Endodermal cell (in vitro differentiated cells): ENCODE measurements at regions not wholly inside any gene's neighbourhood (a gene's known extent, or its start where the extent isn't known, plus 50 kb on each side); places are given as distances from the start of the nearest gene placed in this dataset.

ENCODE experiments used
- DNase-seq: peaks from one replicate; pipeline ENCODE4 v3.0.0-alpha.2; 2017
- H3K27ac ChIP-seq: 2 replicates; pipeline ENCODE4 v1.5.1; 2013; ENCODE audit warnings: mild to moderate bottlenecking, low read depth, low read length, moderate library complexity
- H3K27me3 ChIP-seq: 2 replicates; pipeline ENCODE4 v1.6.1; 2013; ENCODE audit warnings: mild to moderate bottlenecking, low read length, moderate library complexity; ENCODE audit not compliant: insufficient read depth, control insufficient read depth, poor library complexity, severe bottlenecking
- H3K36me3 ChIP-seq: 2 replicates; pipeline ENCODE4 v1.7.0; 2013; ENCODE audit warnings: mild to moderate bottlenecking, low read length, moderate library complexity; ENCODE audit not compliant: control insufficient read depth, insufficient read depth
- H3K4me1 ChIP-seq: one replicate; pipeline ENCODE4 v1.7.0; 2013; ENCODE audit warnings: low read length; ENCODE audit not compliant: control insufficient read depth, insufficient read depth
- H3K4me3 ChIP-seq: 2 replicates; pipeline ENCODE4 v1.5.1; 2013; ENCODE audit warnings: mild to moderate bottlenecking, low read length, moderate library complexity
- H3K9ac ChIP-seq: 2 replicates; pipeline ENCODE4 v1.6.1; 2013; ENCODE audit warnings: mild to moderate bottlenecking, low read length, moderate library complexity; ENCODE audit not compliant: poor library complexity, severe bottlenecking; ENCODE audit errors: extremely low read depth
- H3K9me3 ChIP-seq: 2 replicates; pipeline ENCODE4 v1.6.1; 2013; ENCODE audit warnings: mild to moderate bottlenecking, low read length, moderate library complexity; ENCODE audit not compliant: control insufficient read depth
- H3K27ac Mint-ChIP-seq: 2 replicates; pipeline ENCODE4 v1.8.0; 2020; ENCODE audit warnings: mixed read lengths
- H3K27me3 Mint-ChIP-seq: 2 replicates; pipeline ENCODE4 v1.8.0; 2021; ENCODE audit warnings: mild to moderate bottlenecking, mixed read lengths; ENCODE audit not compliant: insufficient read depth
- H3K36me3 Mint-ChIP-seq: 2 replicates; pipeline ENCODE4 v1.8.0; 2020; ENCODE audit warnings: low read depth, mixed read lengths
- H3K4me1 Mint-ChIP-seq: 2 replicates; pipeline ENCODE4 v1.8.0; 2020; ENCODE audit warnings: mixed read lengths
- H3K4me3 Mint-ChIP-seq: 2 replicates; pipeline ENCODE4 v1.8.0; 2020; ENCODE audit warnings: mild to moderate bottlenecking, moderate library complexity, mixed read lengths
- H3K9me3 Mint-ChIP-seq: 2 replicates; pipeline ENCODE4 v1.8.0; 2020; ENCODE audit warnings: mild to moderate bottlenecking, mixed read lengths
- CTCF ChIP-seq: fragments of 200-600 bp; sonication (generic); conservative IDR thresholded peaks from 2 replicates; pipeline ENCODE4 v1.5.0; 2021; ENCODE audit warnings: antibody characterized with exemption, mild to moderate bottlenecking
- WGBS, 2 experiments: methylation state at CpG; one replicate each; pipeline versions ENCODE4 v1.1.5 to v1.1.7; 2013; ENCODE audit warnings: missing lambda C conversion rate in 2 of 2, mixed read lengths in 1 of 2; ENCODE audit not compliant: insufficient coverage in 1 of 2, insufficient read length in 1 of 2; 5-methylcytosine and 5-hydroxymethylcytosine counted together

- TF ChIP-seq CTCF, result no peak
- Histone ChIP-seq H3K9me3 (no peaks in the 10 kb centered on the region), H3K27ac (no peak overlapping the region), H3K4me1 (no peaks in the 10 kb centered on the region), H3K4me3 (no peak overlapping the region), H3K9ac (no peak overlapping the region), H3K36me3 (no peaks in the 10 kb centered on the region), H3K27me3 (no peaks in the 10 kb centered on the region)
- Mint-ChIP-seq H3K27ac (no peak overlapping the region), H3K4me3 (no peak overlapping the region), H3K4me1 (no peaks in the 10 kb centered on the region), H3K36me3 (no peaks in the 10 kb centered on the region), H3K27me3 (peaks cover 10% of the 10 kb centered on the region), H3K9me3 (no peaks in the 10 kb centered on the region)
- DNase-seq, result no peak
- 89% methylated on average over 1 of the region's 1 CpG; no CpG with 5 or more reads in 1 of the 2 experiments for WGBS, 2 experiments
Measured at GRCh38 chr14:21964180-21964579, 290.6 kb upstream of the OR4E1 start.

GRCh38 chr14:21960636-21961035, 287.0 kb upstream of the OR4E1 start:
- peaks cover 5% of the 10 kb centered on the region for H3K27me3 Mint-ChIP-seq
- TF ChIP-seq CTCF, result no peak
- WGBS, 2 experiments, result 57 to 77% methylated on average over 1 of the region's 1 CpG
- H3K9me3 ChIP-seq, result no peaks in the 10 kb centered on the region
- no peak overlapping the region for H3K4me3 Mint-ChIP-seq
- H3K36me3 ChIP-seq, result no peaks in the 10 kb centered on the region
- H3K4me1 Mint-ChIP-seq, result no peaks in the 10 kb centered on the region
- no peak for DNase-seq
- no peak overlapping the region for H3K27ac Mint-ChIP-seq
- no peaks in the 10 kb centered on the region for H3K27me3 ChIP-seq
- no peak overlapping the region for H3K4me3 ChIP-seq
- no peaks in the 10 kb centered on the region for H3K4me1 ChIP-seq
- no peak overlapping the region for H3K9ac ChIP-seq
- H3K9me3 Mint-ChIP-seq, result no peaks in the 10 kb centered on the region
- no peaks in the 10 kb centered on the region for H3K36me3 Mint-ChIP-seq
- H3K27ac ChIP-seq, result no peak overlapping the region

- Histone ChIP-seq H3K4me3 (no peak overlapping the region), H3K4me1 (no peaks in the 10 kb centered on the region), H3K9ac (no peak overlapping the region), H3K27ac (no peak overlapping the region), H3K36me3 (no peaks in the 10 kb centered on the region), H3K9me3 (no peaks in the 10 kb centered on the region), H3K27me3 (no peaks in the 10 kb centered on the region)
- Mint-ChIP-seq H3K4me3 (no peak overlapping the region), H3K9me3 (no peaks in the 10 kb centered on the region), H3K27me3 (peaks cover 8% of the 10 kb centered on the region), H3K27ac (no peak overlapping the region), H3K36me3 (no peaks in the 10 kb centered on the region), H3K4me1 (no peaks in the 10 kb centered on the region)
- TF ChIP-seq CTCF, result no peak
- no peak for DNase-seq
- 89 to 90% methylated on average over 3 of the region's 3 CpGs for WGBS, 2 experiments
Measured at GRCh38 chr14:21941885-21942284, 268.3 kb upstream of the OR4E1 start.
